Spleen (tissue), 11 donors: ENCODE measurements at regions not wholly inside any gene's neighbourhood (a gene's known extent, or its start where the extent isn't known, plus 50 kb on each side); places are given as distances from the start of the nearest gene placed in this dataset.

ENCODE experiments used
- DNase-seq: peaks from one replicate; pipeline ENCODE4 v3.0.0-alpha.2; 2020
- H3K27ac ChIP-seq, 8 donors: fragments of 200-600 bp; sonication (generic) in 7 of 8; 1 replicate in 4 of 8; 2 replicates in 4 of 8; pipeline versions ENCODE4 v1.5.0 to v1.8.0; 2016 to 2021; ENCODE audit warnings: inconsistent platforms in 4 of 8, mild to moderate bottlenecking in 4 of 8, moderate library complexity in 1 of 8
- H3K27me3 ChIP-seq, 7 donors: fragments of 200-600 bp; sonication (generic) in 6 of 7; replicated peaks in 1 of 7; 1 replicate in 4 of 7; 2 replicates in 3 of 7; pipeline versions ENCODE4 v1.5.0 to v1.8.0; 2016 to 2021; ENCODE audit warnings: inconsistent platforms in 3 of 7, mild to moderate bottlenecking in 1 of 7
- H3K36me3 ChIP-seq, 6 donors: fragments of 200-600 bp; sonication (generic) in 5 of 6; 1 replicate in 4 of 6; 2 replicates in 2 of 6; pipeline versions ENCODE4 v1.5.0 to v1.8.0; 2016 to 2021; ENCODE audit warnings: inconsistent platforms in 2 of 6
- H3K4me1 ChIP-seq, 6 donors: fragments of 200-600 bp; sonication (generic) in 5 of 6; 1 replicate in 3 of 6; 2 replicates in 3 of 6; pipeline versions ENCODE4 v1.5.0 to v1.8.0; 2016 to 2021; ENCODE audit warnings: inconsistent platforms in 3 of 6
- H3K4me3 ChIP-seq, 8 donors: fragments of 200-600 bp; sonication (generic) in 7 of 8; 1 replicate in 4 of 8; 2 replicates in 4 of 8; pipeline versions ENCODE4 v1.5.0 to v1.8.0; 2016 to 2021; ENCODE audit warnings: inconsistent platforms in 4 of 8, mild to moderate bottlenecking in 4 of 8, moderate library complexity in 2 of 8
- H3K9me3 ChIP-seq, 8 donors: fragments of 200-600 bp; sonication (generic) in 7 of 8; 1 replicate in 4 of 8; 2 replicates in 4 of 8; pipeline versions ENCODE4 v1.5.0 to v1.8.0; 2016 to 2021; ENCODE audit warnings: inconsistent platforms in 4 of 8
- CTCF ChIP-seq, 11 experiments: fragments of 200-600 bp in 7 of 11; fragments of 450-650 bp in 4 of 11; sonication (generic) in 4 of 11; IDR thresholded peaks in 8 of 11; conservative IDR thresholded peaks in 3 of 11; 1 replicate in 7 of 11; 2 replicates in 4 of 11; pipeline versions ENCODE4 v1.4.0 to v1.8.0; 2016 to 2021; ENCODE audit warnings: antibody characterized with exemption in 11 of 11, inconsistent platforms in 4 of 11, mild to moderate bottlenecking in 1 of 11
- POLR2A ChIP-seq, 3 donors: fragments of 450-650 bp; IDR thresholded peaks; one replicate each; pipeline ENCODE4 v1.5.1; 2017; ENCODE audit warnings: antibody characterized with exemption in 3 of 3, mild to moderate bottlenecking in 1 of 3
- POLR2AphosphoS5 ChIP-seq, 3 donors: sonication (generic); formaldehyde crosslinking; IDR thresholded peaks; one replicate each; pipeline ENCODE4 v1.5.1; 2017; ENCODE audit warnings: antibody characterized with exemption in 3 of 3
- WGBS, 5 donors: extraction: QIAGEN DNeasy Blood & Tissue Kit in 3 of 5; methylation state at CpG; one replicate each; pipeline versions ENCODE4 v1.1.5 to v1.1.7; 2013 to 2018; 5-methylcytosine and 5-hydroxymethylcytosine counted together
- intact Hi-C: fragments of 100-400 bp; cut with DNase I; formaldehyde crosslinking; loops from one replicate; pipeline ENCODE4 v1.15.0; 2023; ENCODE audit warnings: low total_unique reads
- donor health status: healthy with polysubstance abuse.
- donor health status: DM: no; HTN: no; CAD: no; lungs with moderate emphysema.
- donor health status: DM: no; HTN: no; CAD: no.
- donor health status: Bipolar disorder and iron deficiency.
- donor health status: healthy.
- donor health status: DM: no; HTN: no; CAD: no.
- donor health status: DM: yes; HTN: yes; CAD: no.

GRCh38 chr15:95577927-95578326 lies 752.6 kb upstream of the NR2F2 start:
- DNase-seq: no peak
- Histone ChIP-seq H3K36me3 (no peaks in the 10 kb centered on the region), H3K27ac (no peak overlapping the region), H3K4me3 (no peak overlapping the region), H3K9me3 (peaks cover 0 to 2% (median 0%) of the 10 kb centered on the region in 8 donors), H3K27me3 (no peaks in the 10 kb centered on the region), H3K4me1 (no peaks in the 10 kb centered on the region)
- intact Hi-C loops: no loop called here
- TF ChIP-seq CTCF (IDR thresholded peaks at IDR 0.05 in 8 of 11, conservative IDR thresholded peaks at IDR 0.05 in 3 of 11) (no peak), POLR2A (IDR thresholded peaks at IDR 0.05) (no peak), POLR2AphosphoS5 (IDR thresholded peaks at IDR 0.05) (no peak)
- 68 to 91% (median 79%) methylated on average over 4 of the region's 4 CpGs for WGBS, 5 donors

- Histone ChIP-seq H3K9me3 (no peaks in the 10 kb centered on the region), H3K36me3 (no peaks in the 10 kb centered on the region), H3K27me3 (no peaks in the 10 kb centered on the region), H3K4me1 (no peaks in the 10 kb centered on the region), H3K4me3 (no peak overlapping the region), H3K27ac (no peak overlapping the region)
- DNase-seq: no peak
- intact Hi-C loops: no loop called here
- 74 to 81% (median 79%) methylated on average over 3 of the region's 3 CpGs for WGBS, 5 donors
- TF ChIP-seq POLR2AphosphoS5 (IDR thresholded peaks at IDR 0.05) (no peak), CTCF (IDR thresholded peaks at IDR 0.05 in 8 of 11, conservative IDR thresholded peaks at IDR 0.05 in 3 of 11) (no peak), POLR2A (IDR thresholded peaks at IDR 0.05) (no peak)
These were observed 750.4 kb upstream of the NR2F2 start for GRCh38 chr15:95580121-95580520.

- no peak for DNase-seq
- 87 to 96% (median 93%) methylated on average over 13 of the region's 13 CpGs for WGBS, 5 donors
- H3K36me3 ChIP-seq: no peaks in the 10 kb centered on the region
- no peaks in the 10 kb centered on the region for H3K27me3 ChIP-seq
- H3K4me1 ChIP-seq: no peaks in the 10 kb centered on the region
- intact Hi-C loops: no loop called here
- TF ChIP-seq CTCF (IDR thresholded peaks at IDR 0.05 in 8 of 11, conservative IDR thresholded peaks at IDR 0.05 in 3 of 11) (no peak), POLR2AphosphoS5 (IDR thresholded peaks at IDR 0.05) (no peak), POLR2A (IDR thresholded peaks at IDR 0.05) (no peak)
- H3K9me3 ChIP-seq: no peaks in the 10 kb centered on the region
- no peak overlapping the region for H3K27ac ChIP-seq
- H3K4me3 ChIP-seq: no peak overlapping the region
These were observed 748.9 kb upstream of the NR2F2 start for GRCh38 chr15:95581595-95581994.

- Histone ChIP-seq H3K4me3 (no peak overlapping the region), H3K36me3 (no peaks in the 10 kb centered on the region), H3K27me3 (no peaks in the 10 kb centered on the region), H3K4me1 (no peaks in the 10 kb centered on the region), H3K27ac (no peak overlapping the region), H3K9me3 (no peaks in the 10 kb centered on the region)
- TF ChIP-seq CTCF (IDR thresholded peaks at IDR 0.05 in 8 of 11, conservative IDR thresholded peaks at IDR 0.05 in 3 of 11) (no peak), POLR2A (IDR thresholded peaks at IDR 0.05) (no peak), POLR2AphosphoS5 (IDR thresholded peaks at IDR 0.05) (no peak)
- no peak for DNase-seq
- intact Hi-C loops: no loop called here
These were observed 746.4 kb upstream of the NR2F2 start for GRCh38 chr15:95584088-95584487.
